ENCODE measurements at regions not wholly inside any gene's neighbourhood (a gene's known extent, or its start where the extent isn't known, plus 50 kb on each side); places are given as distances from the start of the nearest gene placed in this dataset.

DNA sequence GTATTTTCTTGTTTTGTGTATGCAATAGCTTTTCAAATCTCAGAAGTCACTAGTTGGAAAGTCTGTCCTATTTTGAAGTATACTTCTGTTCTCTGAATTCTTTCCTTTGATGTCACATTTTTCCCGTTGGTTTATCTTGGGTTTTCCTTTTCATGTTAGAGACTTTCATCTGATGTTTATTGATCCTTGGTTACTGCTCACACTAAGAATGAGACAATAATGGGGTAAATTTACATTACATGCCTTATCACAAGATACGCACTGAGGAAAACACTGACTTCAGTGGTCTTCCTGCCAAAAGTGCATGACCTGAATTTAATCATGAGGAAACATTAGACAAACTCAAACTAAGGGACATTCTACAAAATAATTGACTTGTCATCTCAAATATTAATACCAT lies 63.5 kb upstream of the C1GALT1 start:
- no peak for DNase-seq (ENCODE audit: low spot score)

DNA sequence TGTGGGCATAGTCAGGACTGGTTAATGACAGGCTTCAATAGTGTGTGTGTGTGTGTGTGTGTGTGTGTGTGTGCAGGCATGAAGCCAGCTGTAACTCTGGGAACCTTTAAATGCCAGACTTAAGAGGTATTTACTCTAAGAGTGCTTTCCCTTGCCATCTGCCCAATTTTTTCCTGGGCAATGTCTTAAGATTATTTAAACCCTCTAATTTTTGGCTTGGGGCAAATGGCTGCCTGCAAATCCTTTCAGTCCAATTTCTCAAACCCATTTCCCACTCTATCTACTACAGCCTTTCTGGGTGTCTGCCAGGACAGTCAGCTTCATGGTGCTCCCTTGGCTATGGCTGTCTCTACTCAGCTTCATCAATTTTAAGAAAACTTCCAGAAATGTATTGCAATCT lies 62.6 kb upstream of the C1GALT1 start:
- no peak for DNase-seq (ENCODE audit: low spot score)

DNA sequence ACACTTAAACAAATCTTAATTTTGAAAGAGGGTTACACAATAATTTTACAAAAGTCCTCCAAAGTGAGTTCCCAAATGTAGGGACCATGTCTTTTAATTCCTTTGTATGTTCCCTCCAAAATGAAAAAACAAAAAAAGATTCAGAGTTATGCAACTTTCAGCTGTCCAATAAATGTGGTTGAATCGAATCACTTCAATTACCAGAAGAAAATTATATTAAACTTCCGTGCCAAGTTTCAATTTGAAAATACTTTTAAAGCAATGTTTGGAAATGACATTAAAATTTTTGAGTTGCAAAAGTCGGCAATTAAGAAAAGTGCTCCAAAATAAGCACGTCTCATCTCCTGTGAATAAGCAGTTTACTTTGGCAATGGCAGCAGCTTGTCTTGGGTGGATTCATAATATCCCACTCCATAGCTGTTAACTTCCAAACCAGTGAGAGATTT lies 60.3 kb upstream of the C1GALT1 start:
- DNase-seq (ENCODE audit: low spot score) = no peak

DNA sequence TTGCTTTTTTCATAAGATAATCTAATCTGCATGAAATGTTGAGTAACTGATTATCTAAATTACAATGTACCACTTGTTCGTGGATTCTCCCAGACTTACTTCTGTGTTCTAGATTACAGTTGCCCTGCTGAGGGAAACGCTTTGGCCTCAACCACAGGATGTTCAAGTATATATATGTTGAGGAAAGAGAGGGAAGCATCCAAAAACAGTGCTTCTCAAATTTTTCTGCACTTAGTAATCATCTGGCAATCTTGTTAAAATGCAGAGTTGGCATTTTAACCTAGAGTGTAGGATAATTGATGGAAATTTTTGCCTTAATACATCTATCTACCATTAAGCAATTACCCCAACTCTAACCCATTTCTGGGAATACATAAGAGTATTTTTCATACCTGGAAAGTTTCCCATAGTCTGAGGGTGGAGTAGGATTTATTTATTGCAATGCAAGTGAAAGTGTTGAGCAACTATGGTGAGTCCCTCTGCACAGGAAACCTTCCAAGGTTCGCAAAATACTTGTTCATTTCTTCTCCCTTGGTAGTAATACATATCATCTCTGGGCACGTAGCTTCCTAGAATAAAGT lies 59.6 kb upstream of the C1GALT1 start:
- no peak for DNase-seq (ENCODE audit: low spot score)

DNA sequence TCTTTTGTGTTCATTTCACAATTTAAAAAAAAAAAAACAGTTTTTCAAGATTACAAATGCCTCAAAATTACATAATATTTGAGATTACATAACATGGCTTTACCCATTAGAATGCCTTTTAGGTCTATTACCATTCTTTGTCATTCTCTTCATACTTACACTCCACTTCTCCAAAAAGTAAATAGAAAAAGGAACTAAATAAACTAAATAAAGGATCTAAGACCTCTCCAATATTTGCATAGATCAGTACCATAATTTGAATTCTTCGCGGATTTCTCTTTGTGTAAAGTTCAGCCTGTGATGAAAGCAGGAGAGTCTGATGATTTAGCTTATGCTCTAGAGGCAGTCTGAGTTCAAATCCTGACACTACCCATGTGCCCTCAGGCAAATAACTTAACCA lies 56.4 kb upstream of the C1GALT1 start:
- no peak for DNase-seq (ENCODE audit: low spot score)

DNA sequence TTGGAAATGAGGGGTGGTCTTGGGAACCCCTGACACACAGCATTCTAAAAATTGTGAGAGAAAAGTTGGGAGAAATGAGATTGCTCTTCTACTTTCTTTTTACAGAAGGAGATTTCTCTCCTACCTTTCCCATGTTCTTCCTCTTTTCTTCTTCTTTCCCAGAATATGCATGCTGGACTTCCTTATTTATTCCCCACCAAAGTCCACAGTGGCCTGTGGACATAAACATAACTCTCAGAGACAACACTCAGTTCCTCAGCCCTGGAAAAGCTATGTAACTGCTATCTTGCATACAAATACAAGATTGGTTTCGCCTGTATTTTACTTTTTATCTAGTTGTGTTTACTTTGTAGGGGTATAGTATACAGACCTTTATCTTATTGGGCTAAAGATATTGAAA lies 54.6 kb upstream of the C1GALT1 start:
- no peak for DNase-seq (ENCODE audit: low spot score)

DNA sequence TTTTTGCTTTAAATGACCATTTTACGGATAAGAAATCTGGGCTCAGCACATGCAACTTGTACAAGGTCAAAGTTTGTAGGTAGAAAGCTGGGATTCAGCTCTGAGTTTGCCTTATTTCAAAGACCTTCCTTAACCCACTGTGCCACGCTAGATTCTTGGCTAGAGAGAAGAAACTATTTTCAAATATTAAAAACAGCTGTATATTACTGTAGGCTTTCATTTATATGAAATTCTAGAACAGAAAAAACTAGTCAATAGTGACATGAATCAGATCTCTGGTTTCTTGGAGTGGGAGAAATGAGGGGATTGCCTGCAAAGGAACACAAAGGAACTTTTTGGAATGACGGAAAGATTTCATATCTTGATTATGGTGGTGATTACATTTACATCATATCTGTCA lies 53.0 kb upstream of the C1GALT1 start:
- DNase-seq (ENCODE audit: low spot score) = no peak

DNA sequence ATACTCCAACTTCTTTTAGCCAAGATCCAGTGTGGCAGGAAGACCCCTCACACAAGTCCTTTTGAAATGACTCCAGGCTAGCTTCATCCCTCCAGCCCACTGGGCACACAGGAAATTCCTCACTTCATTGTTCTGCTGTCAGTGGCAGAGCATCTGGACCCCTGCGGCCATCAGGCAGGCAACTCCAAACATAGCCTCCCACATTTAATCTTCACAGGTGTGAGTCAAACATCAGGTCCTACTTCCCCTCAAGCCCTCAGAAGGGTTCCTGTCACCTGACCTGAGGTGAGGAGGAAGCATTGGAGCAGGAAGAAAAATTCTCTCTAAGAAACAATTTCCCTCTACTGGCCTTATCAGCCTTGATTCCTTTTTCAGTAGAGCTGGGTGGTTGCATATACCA lies 51.1 kb upstream of the C1GALT1 start:
- DNase-seq (ENCODE audit: low spot score) = no peak
